Left kidney (tissue), 1 donor: ENCODE measurements at regions not wholly inside any gene's neighbourhood (a gene's known extent, or its start where the extent isn't known, plus 50 kb on each side); places are given as distances from the start of the nearest gene placed in this dataset.

ENCODE experiments used
- DNase-seq: peaks from one replicate; pipeline ENCODE4 v3.0.0-alpha.2; 2013

DNA sequence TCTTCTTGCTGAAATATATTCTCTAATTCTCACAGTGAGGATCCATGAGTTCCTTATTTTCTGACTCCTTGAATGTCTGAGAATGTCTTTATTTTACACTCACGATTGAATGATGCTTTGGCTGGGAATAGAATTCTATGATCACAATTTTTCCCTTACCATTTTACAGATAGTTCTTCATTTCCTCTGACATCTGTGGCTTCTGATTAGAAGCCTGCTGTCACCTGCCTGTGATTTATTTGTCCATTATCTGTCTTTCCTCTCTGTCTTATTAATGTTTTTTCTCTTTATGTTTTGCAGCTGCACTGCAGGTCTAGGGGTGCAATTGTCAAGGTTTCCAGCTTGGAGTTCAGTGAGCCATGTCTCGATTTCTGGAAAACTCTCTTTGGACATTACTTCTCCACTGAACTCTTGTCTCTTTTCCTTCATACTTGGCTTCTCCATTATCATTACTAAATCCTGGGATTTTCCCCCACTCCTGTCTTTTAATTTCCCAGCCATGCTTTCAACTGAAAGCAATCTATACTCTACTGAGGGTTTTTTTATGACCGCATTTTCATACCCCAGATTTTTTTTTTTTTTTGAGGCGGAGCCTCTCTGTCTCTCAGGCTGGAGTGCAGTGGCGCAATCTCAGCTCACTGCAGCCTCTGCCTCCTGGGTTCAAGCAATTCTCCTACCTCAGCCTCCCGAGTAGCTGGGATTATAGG lies 85.8 kb upstream of the PRNP start:
- DNase-seq, result no peak

DNA sequence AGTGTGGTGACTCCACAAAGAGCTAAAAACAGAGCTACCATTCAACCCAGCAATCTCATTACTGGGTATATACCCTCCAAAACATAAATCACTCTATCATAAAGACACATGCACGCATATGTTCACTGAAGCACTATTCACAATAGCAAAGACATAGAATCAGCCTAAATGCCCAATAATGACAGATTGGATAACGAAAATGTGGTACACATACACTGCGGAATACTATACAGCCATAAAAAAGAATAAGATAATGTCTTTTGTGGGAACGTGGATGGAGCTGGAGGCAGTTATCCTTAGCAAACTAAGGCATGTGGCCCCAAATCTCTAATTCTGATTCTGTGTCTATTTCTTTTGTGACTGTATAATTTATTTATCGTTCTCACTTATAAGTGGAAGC lies 89.0 kb upstream of the PRNP start:
- no peak for DNase-seq

DNA sequence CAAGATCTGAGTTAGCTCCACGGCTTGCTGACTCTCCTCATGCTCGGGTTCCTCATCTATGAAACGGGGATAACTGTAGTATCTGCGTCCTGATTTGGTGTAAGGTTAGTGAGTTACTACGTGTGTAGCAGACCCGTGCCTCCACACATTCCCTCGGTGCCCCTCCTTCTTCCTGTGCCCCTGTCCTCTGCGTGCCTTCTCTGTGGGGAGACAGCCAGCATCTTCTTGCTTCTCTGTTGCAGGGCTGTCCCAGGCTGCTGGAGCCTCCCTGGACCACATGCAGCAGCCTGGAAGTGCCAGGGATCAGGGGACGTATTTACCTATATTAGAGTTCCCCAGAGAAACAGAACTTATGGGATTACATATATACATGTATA lies 93.1 kb upstream of the PRNP start:
- DNase-seq, result no peak

DNA sequence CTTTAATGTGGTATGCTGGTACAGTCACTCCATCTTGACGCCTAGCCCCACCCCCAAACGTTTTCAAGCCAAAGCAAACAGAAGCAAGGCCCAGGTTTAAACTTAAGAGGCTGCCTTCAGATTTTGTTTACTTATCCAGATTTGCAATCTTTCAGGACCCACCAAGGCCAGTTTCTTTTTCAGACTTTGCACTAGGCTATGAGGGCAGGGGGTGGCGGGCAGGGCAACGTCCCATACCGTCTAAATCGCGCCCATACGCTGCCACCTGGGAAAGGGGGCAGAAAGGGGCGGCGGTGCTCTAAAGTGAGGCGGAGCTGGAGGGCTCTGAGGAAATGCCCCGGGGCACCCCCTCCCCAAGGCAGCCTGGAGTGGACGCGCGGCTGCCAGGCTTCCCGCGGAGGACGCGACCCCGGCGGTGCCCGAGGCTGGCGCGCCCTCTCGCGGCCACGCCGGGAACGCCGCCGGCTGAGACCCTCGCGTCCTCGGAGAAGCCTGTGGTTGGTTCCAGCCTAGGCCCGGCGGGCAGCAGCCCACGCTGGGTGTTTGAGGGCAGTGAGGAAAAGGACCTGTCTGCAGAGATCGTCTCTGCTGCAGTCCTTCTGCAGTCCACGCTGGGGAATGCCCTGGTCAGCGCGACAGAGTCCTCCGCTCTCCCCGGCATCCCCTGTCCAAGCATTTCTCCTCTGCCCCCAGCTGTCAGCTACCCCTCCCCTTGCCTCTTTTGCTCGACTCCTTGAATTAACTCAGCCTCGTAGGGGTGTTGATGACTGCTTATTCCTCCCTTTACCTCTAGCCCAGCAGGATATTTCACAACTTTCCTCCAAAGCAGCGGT lies 93.7 kb upstream of the PRNP start:
- peak; percentile 50 for DNase-seq

DNA sequence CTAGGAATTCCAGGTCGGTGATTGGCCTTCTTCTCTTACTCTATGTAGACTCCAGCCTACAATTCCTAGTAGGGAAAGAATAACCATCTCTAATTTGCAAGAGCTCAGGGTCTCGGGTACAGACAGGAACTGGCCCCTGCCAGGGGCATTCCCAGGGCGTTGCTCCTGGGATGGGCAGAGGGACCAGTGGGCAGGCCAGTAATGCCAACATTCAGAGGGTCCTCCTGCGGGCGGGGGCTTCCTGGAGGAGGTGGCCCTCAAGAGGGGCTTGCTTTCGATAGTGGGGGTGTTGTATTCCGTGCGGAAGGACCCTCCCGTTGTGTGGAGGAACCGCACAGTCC lies 94.3 kb upstream of the PRNP start:
- no peak for DNase-seq

DNA sequence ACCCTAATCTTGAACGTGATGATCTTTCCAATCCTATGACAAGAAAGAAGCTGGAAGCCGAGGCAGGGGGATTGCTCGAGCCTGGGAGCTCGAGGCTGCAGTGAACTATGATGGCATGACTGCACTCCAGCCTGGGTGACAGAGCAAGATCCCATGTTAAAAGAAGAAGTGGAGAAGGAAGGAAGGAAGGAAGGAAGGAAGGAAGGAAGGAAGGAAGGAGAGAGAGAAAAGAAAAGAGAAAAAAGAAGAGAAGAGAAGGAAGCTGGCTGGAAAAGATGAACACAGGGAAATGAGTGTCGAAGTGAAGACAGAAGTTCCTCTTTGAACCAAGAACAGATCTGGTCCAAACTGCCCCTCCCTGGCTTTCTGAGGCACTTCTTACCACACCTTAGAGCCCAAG lies 100.5 kb upstream of the PRNP start:
- DNase-seq, result no peak

DNA sequence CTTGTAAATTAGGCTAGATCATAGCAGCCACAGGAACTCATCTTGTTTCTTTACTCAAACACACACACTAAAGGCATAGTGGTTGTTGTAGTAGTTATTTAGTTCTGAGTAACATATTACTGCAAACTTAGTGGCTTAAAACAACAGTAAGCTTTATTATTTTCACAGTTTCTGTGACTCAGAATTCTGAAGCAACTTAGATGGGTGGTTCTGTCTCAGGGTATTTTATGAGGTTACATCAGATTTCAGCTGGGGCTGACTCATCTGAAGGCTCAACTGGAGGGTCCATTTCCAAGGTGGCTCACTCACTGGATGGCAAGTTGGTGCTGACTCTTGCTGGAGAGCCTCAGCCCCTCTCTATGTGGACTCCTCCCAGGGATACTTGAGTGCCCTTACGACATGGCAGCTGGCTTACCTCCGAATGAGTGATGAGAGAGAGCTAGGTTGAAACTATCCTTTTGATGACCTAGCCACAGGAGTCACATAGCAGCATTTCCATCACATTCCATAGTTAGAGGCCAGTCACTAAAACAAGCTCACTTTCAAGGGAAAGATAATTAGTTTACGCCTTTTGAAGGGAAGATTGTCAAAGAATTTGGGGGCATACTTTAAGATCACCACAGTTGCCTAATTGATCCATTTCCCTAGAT lies 101.0 kb upstream of the PRNP start:
- no peak for DNase-seq

DNA sequence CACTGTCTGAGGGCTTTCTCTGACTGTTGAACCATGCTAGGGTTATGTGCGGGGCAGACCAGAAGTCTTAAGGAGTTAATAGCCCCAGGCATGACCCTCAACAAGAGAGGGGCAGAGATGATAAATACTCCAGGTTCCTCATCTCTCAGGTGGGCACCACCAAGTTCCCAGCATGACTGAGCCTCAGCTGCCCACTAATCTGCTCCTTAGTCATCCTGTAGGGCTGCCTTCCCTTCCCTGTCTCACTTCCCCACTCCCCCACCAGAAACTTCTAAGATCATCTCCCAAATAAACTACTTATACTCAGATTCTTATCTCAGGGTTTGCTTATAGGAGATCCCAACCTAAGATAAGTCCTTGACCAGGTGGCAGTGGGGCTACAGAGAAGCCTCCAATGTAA lies 101.7 kb upstream of the PRNP start:
- DNase-seq, result no peak

DNA sequence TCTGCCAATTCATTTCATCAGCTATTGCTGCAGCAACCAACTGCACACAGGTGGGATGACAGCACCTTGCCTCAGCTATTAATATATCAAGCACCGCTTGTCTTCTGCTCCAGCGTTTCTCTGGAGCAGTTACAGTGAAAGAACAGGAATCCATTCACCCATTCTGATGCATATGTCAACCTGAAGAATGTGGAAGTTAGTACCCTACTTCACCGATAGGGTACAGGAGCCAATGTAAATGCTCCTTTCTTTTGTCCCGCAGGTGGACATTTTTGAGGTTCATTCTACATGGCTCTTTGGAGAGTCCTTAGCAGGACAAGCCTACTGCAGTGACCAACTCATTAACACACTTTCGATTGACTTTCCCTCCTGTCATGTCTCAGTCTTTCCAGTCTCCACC lies 104.4 kb upstream of the PRNP start:
- no peak for DNase-seq

DNA sequence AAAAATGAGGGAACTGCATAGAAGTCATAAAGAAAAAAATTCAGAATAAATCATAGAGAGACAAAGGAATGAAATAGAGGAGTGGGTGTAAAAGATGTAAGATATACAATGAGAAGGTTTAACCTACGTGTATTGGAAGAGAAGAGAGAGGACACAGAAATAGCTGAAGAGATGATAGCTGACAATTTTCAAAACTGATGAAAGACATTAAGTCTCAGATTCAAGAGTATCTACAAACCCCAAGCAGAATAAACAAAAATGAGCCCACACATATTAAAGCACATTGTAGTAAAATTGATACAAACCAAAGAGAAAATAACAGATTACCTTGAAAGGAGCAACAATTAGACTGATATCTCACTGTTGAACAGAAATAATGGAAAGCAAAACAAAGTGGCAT lies 107.9 kb upstream of the PRNP start:
- DNase-seq, result no peak

DNA sequence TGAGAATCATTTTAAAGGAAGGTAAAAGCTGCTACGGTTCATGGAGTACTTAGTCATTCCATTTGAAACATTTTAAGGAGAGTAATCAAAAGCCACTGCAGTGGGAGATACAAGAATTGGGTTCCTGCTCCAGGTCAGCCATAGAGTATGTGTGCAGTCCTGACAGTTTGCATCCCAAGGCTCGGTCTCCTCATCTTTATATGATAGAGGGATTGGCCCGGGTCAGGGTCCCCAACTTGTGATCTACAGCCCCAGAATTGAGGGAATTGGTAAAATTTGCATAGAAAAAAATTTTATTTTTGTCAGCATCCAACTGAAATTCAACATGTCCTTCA lies 111.9 kb upstream of the PRNP start:
- DNase-seq, result no peak

DNA sequence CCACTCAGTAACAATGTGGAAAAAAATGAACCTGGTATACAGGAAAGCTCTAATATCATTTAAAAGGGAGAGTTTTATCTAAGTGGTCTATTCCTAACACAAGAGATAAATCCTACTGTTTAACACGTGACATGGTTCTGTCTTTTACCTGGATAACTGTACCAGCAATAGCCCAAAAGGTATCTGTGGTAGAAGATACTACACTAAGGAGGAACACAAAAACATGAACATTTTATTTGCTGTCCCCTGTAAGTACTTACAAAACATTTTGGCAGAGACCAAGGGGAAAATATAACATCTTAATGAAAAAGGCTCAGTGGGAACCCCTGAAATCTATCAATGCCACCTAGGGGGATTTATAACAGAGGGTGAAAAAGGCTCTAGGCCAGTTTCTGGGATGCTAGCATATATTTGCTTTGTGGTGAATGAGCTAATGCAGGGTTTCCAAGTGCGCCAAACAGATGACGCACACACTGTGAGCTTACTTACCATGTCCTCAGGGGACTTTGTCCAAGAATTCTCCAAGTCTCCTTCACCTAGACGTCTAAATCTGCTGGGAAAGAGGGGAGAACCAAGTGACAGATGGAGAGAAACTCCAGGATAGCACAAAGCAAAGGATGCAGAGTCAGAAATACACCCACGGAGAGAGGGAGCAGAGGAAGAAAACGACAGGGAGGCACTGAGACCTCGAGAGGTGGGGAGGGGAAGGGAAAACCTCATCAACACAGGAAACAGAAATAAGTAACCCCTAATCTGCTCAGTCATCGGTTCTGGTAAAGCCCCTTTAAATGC lies 112.5 kb upstream of the PRNP start:
- no peak for DNase-seq

DNA sequence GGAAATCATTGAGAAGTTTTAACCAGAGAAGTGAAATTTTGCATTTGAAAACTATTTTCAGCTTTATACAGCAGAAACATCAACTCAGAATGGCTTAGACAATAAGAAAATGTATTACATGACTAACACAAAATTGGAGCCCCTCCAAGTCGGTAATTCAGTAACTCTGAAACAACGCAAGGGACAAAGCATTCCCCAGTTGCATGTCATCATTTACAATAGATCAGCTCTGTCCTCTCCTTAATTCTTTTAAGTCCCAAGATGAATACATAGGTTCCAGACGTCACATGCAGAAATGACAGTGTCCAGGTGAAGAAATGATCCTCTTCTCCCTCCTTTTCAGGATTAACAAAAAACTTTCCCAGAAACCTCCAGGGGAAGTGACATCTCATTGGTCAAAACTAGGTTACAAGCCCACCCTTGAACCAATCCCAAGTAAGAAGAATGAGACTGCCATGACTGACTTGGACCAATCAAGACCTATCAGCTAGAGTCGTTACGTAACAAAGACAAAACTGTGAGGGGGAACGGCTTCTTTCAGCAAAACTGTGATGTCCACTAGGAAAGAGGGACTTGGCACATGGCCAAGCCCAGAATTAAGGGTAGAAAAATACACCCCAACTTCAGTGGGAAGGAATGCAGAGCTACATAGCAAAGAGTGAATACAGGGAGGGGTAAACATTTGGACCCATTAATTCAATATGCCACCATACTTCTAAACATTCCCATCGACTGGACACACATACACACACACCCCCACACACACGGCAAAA lies 114.3 kb upstream of the PRNP start:
- no peak for DNase-seq

DNA sequence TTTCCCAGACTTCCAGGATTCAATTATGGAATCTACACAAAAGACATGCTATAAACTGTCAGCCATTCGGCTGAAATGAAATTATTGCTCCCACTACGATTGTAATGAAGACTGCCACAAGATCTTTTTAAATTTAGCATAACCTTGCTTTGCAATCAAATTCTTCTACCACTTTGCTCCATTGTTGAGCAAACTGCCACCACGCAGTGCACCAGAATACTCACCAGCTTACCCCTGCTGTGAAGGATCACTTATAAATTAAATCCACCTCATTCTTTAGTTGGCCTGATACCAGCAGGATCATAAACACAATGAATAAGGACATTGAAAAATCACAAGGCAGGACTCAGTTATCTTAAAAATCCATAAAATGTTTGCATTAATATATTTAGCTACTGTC lies 116.4 kb upstream of the PRNP start:
- DNase-seq, result no peak

DNA sequence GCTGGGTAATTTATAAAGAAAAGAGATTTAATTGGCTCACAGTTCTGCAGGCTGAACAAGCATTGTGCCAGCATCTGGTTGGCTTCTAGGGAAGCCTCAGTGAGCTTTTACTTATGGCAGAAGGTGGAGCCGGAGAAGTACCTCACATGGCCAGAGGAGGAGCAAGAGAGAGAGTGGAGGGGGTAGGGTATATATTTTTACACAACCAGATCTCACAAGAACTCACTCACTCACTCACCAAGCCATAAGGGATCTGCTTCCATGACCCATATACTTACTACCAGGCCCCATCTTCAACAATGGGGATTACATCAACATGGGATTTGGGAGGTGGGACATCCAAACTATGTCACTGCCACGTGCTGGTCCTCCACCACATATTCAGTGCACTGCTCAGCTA lies 117.2 kb upstream of the PRNP start:
- DNase-seq, result no peak

DNA sequence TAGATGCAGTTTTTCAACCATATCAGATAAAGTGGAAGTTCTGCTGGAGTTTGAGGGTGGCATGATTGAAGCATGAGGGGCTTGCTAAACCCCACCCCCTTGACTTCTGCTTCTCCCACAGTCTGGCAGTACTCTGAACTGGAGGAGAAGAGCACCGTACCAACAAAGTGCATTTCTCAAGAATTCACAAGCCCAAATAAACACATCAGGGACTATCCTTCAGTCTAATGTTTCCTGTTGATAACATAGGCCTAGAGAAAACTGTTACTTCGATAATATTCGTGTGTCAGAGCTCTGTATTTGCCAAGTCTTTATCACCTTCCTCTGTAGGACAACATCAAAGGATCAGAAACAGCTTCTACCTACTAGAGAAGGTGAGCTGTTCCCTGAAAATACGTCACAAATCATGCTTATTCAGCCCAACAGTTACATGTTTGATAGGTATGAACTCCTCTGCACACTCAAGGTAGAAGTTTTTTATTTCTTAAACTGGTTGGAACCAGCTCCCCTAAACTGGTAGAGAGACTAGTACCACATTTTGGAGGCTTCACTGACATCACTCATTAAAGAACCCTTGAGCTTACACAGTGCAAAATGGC lies 117.8 kb upstream of the PRNP start:
- DNase-seq, result no peak

DNA sequence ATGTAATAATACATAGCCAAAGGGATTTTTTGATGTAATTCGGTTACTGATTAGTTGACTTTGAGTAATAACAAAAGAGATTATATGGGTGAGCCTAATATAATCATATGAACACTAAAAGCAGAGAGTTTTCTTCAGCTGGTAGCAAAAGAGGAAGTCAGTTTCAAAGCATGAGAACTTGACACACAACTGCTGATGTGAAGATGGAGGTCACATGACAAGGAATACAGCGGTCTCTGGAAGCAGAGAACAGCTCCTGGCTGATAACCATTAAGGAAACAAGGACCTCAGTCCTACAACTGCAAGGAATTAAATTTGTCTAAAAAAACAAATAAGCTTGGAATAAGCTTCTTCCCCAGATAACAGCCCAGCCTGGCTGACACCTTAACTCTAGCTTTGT lies 119.1 kb upstream of the PRNP start:
- no peak for DNase-seq

DNA sequence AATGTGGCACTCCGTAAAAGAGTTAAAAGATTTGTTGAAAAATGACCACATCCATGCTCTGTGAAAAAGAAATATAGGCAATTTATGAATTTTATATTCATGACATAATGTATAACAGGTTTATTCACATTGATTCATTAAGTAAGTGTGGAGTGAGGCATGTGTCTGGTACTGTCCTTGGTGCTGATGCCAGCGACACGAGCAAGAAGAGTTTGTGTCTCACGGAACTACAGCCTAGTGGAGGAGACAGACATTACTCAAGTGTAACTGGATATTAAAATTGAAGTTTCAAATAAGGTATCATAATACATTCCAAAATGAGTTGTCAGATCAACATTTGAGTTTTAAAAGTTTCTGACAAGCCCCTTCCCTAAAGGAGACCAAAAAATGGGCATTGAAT lies 122.7 kb upstream of the PRNP start:
- peak; percentile 32 for DNase-seq

DNA sequence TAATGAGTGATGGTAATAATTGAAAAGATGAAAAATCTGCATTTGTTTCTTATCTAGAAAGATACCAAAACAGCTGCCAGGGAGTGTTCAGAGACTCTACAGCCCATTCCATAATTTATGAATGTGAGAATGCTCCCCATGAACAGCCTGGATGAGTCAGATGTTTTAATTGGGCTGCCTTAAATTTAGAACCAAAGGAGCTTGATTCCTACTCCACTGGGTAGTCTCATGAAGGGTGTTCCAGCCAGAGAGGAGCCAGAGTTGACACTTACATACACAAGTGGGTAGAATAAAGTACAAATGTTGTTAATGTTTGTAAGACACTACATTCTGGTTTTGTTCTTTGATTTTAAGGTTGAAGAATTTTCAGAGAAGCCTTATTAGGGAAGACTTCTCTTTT lies 123.2 kb upstream of the PRNP start:
- no peak for DNase-seq

DNA sequence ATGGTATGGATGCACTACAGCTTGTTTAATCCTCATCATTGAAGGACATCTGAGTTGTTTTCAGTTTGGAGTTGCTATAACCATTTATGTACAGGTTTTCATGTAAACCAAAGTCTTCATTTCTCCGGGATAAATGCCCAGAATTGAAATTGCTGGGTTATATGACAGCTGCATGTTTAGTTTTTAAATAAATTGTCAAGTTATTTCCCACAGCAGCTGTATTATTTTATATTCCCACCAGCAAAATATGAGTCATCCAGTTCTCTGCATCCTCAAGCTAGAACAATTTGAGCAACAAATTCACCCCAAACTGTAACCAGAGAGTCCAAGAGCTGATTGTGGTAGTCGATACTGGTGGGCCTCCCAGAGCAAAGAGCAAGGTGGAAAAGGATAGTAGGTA lies 125.6 kb upstream of the PRNP start:
- no peak for DNase-seq

DNA sequence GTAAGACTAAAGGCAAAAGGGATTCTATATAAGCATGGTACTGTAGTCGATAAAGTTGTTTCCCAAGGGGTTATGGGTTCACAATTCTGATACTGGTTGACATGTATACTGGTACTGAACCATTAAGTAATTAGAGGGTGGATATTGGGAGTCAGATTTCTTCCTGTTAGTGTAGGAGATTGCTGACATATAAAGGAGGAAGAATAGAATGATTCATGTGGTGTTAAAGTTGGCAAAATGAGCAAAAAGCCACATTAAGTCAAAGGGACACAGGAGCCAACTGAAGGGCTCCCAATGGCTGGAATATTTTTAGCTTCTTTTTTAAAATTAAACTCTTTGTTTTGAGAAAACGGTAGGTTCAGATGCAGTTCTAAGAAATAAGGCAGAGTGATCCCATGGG lies 126.3 kb upstream of the PRNP start:
- DNase-seq, result no peak

DNA sequence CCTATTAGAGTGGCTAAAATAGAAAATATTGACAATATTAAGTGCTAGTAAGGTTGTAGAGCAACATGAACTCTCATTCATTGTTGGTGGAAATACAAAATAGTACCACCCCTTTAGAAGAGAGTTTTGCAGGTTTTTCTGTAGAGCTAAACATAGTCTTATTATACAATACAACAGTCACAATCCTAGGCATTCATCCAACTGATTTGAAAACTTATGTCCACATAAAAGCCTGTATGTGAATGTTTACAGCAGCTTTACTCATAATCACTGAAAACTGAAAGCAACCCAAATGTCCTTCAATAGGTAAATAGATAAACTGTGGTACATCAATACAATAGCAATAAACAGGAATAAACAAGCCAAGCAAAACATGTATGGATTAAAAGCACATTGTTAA lies 127.2 kb upstream of the PRNP start:
- DNase-seq, result no peak
